Keratinocyte (primary cell): ENCODE measurements at regions not wholly inside any gene's neighbourhood (a gene's known extent, or its start where the extent isn't known, plus 50 kb on each side); places are given as distances from the start of the nearest gene placed in this dataset.

Source experiments
- DNase-seq: peaks from one replicate; pipeline ENCODE4 v3.0.0-alpha.2; 2011; ENCODE audit warnings: low read depth, missing footprints, low spot score
- FAIRE-seq: peaks from 2 replicates; lab custom pipeline; 2011; peaks lifted over from hg19 to GRCh38; lab: Jason Lieb, UNC
- H2AFZ ChIP-seq: 2 replicates; pipeline ENCODE4 v1.6.0; 2012; ENCODE audit warnings: low read length, control low read depth, inconsistent platforms; ENCODE audit not compliant: control insufficient read depth
- H3K27ac ChIP-seq: 2 replicates; pipeline ENCODE4 v1.5.1; 2011; ENCODE audit warnings: low read length; ENCODE audit not compliant: control insufficient read depth, insufficient read depth
- H3K27me3 ChIP-seq: 3 replicates; pipeline ENCODE4 v1.6.0; 2011; ENCODE audit warnings: low read length; ENCODE audit not compliant: control insufficient read depth, insufficient read depth; ENCODE audit errors: extremely low read depth
- H3K36me3 ChIP-seq, 2 experiments: 2 replicates in 1 of 2; 3 replicates in 1 of 2; pipeline ENCODE4 v1.5.1; 2011; ENCODE audit warnings: low read length in 2 of 2, mild to moderate bottlenecking in 1 of 2; ENCODE audit not compliant: control insufficient read depth in 2 of 2, insufficient read depth in 2 of 2; ENCODE audit errors: extremely low read depth in 1 of 2
- H3K4me1 ChIP-seq: 3 replicates; pipeline ENCODE4 v1.5.1; 2011; ENCODE audit warnings: low read length; ENCODE audit not compliant: control insufficient read depth, insufficient read depth; ENCODE audit errors: extremely low read depth
- H3K4me2 ChIP-seq: 3 replicates; pipeline ENCODE4 v1.6.0; 2011; ENCODE audit warnings: low read depth, low read length; ENCODE audit not compliant: control insufficient read depth, insufficient read depth; ENCODE audit errors: extremely low read depth
- H3K4me3 ChIP-seq, 3 experiments: fragments of 200-600 bp in 1 of 3; sonication (generic) in 1 of 3; 2 replicates in 2 of 3; 3 replicates in 1 of 3; pipeline ENCODE4 v1.5.1; 2011 to 2016; ENCODE audit warnings: low read length in 3 of 3, mild to moderate bottlenecking in 3 of 3, control low read depth in 2 of 3, inconsistent platforms in 1 of 3, low read depth in 1 of 3, mixed read lengths in 1 of 3, mixed run types in 1 of 3, moderate library complexity in 1 of 3; ENCODE audit not compliant: control insufficient read depth in 2 of 3, insufficient read depth in 2 of 3; ENCODE audit errors: extremely low read depth in 1 of 3
- H3K79me2 ChIP-seq: 2 replicates; pipeline ENCODE4 v1.6.0; 2012; ENCODE audit warnings: low read length; ENCODE audit not compliant: control insufficient read depth, insufficient read depth
- H3K9ac ChIP-seq: 3 replicates; pipeline ENCODE4 v1.6.0; 2011; ENCODE audit warnings: low read length; ENCODE audit not compliant: control insufficient read depth, insufficient read depth; ENCODE audit errors: extremely low read depth
- H3K9me1 ChIP-seq: 3 replicates; pipeline ENCODE4 v1.6.0; 2011; ENCODE audit warnings: low read length; ENCODE audit not compliant: control insufficient read depth, insufficient read depth; ENCODE audit errors: extremely low read depth
- H3K9me3 ChIP-seq: 2 replicates; pipeline ENCODE4 v1.5.1; 2012; ENCODE audit warnings: low read depth, low read length; ENCODE audit not compliant: control insufficient read depth
- H4K20me1 ChIP-seq: 3 replicates; pipeline ENCODE4 v1.6.0; 2011; ENCODE audit warnings: low read length; ENCODE audit not compliant: control insufficient read depth, insufficient read depth; ENCODE audit errors: extremely low read depth
- EZH2 ChIP-seq: IDR thresholded peaks from one replicate; pipeline ENCODE4 v1.6.1; 2012; ENCODE audit warnings: inconsistent platforms, mild to moderate bottlenecking, low read length, moderate library complexity
- dilution Hi-C: fragments of 300-500 bp; cut with MboI; formaldehyde crosslinking; loops from one replicate; pipeline ENCODE4 v1.7.0; 2020; ENCODE audit warnings: low sequenced_read_pairs; ENCODE audit not compliant: extremely low pct_ligation_motif_present
- TF ChIP-seq, protein P1 (sequence below), 3 experiments: IDR thresholded peaks in 1 of 3; conservative IDR thresholded peaks in 1 of 3; optimal IDR thresholded peaks in 1 of 3; 2 replicates in 2 of 3; 3 replicates in 1 of 3; pipeline versions ENCODE3 to v1.5.1; 2011; ENCODE audit warnings: low read length in 3 of 3, mild to moderate bottlenecking in 3 of 3, moderate library complexity in 2 of 3, control low read depth in 1 of 3, inconsistent platforms in 1 of 3; ENCODE audit not compliant: insufficient read depth in 2 of 3; ENCODE audit errors: extremely low read depth in 1 of 3

DNA sequence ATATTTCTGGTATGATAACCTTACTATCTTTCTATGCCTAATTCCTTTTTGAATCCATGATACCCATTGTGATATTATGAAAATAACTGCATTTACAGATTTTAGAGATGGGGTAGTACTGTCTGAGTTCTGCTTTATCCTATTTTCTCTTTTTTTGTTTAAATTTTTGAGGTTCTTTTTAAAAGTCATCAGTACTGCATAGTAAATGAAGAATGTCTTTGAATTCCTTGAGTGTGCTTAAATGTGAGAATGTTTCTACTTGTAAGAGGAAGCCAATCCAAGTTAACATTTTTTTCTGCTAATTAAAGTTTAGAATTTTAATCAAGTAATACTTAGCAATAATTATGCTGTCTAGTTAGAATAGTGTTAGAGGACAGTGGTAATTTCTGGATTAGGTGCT is 474.6 kb downstream of the PCNX1 start:
- no peak overlapping the region for H3K4me3 ChIP-seq
- no peak for DNase-seq
- H3K36me3 ChIP-seq, result peaks cover 0 to 4% of the 10 kb centered on the region in 2 experiments
- H4K20me1 ChIP-seq, result no peaks in the 10 kb centered on the region
- FAIRE-seq, result no peak
- TF ChIP-seq EZH2, result no peak
- TF ChIP-seq, protein P1, sequence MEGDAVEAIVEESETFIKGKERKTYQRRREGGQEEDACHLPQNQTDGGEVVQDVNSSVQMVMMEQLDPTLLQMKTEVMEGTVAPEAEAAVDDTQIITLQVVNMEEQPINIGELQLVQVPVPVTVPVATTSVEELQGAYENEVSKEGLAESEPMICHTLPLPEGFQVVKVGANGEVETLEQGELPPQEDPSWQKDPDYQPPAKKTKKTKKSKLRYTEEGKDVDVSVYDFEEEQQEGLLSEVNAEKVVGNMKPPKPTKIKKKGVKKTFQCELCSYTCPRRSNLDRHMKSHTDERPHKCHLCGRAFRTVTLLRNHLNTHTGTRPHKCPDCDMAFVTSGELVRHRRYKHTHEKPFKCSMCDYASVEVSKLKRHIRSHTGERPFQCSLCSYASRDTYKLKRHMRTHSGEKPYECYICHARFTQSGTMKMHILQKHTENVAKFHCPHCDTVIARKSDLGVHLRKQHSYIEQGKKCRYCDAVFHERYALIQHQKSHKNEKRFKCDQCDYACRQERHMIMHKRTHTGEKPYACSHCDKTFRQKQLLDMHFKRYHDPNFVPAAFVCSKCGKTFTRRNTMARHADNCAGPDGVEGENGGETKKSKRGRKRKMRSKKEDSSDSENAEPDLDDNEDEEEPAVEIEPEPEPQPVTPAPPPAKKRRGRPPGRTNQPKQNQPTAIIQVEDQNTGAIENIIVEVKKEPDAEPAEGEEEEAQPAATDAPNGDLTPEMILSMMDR (optimal IDR thresholded peaks at IDR 0.05 in 1 of 3, IDR thresholded peaks at IDR 0.05 in 1 of 3, conservative IDR thresholded peaks at IDR 0.05 in 1 of 3; ENCODE audit: extremely low read depth in 1 of 3, insufficient read depth in 2 of 3, low read length in 3 of 3), result no peak
- H3K9me1 ChIP-seq, result no peaks in the 10 kb centered on the region
- H3K79me2 ChIP-seq, result peaks cover 70% of the 10 kb centered on the region
- H3K9me3 ChIP-seq, result no peaks in the 10 kb centered on the region
- H3K27ac ChIP-seq, result no peak overlapping the region
- dilution Hi-C loops, result no loop called here
- H3K27me3 ChIP-seq, result no peaks in the 10 kb centered on the region
- H3K4me2 ChIP-seq, result no peak overlapping the region
- H3K4me1 ChIP-seq, result peaks cover 26% of the 10 kb centered on the region
- H3K9ac ChIP-seq, result no peak overlapping the region
- no peak overlapping the region for H2AFZ ChIP-seq

DNA sequence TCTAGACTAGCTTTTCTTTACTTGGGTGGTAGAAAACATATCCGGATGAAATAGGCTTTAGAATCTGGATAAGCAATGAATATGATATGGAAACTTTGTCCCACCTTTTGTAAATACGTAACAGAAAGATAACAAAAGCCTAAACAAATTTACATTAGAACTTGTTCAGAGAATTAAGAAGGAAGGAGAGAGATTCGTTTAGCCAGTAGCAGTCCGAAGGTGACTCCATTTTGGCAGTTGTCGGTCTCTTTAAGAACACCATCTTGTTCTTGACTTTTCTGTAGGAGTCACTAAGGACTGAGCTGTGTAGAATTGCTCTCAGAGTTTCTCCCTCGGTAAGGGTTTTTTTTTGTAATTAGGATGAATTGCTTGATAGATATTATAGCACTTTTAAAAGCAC is 475.1 kb downstream of the PCNX1 start:
- Histone ChIP-seq H3K9me1 (no peaks in the 10 kb centered on the region), H3K9me3 (no peaks in the 10 kb centered on the region)
- dilution Hi-C loops, result no loop called here

More for the DNA sequence above, 475.1 kb downstream of the PCNX1 start:
- Histone ChIP-seq H3K4me1 (peaks cover 26% of the 10 kb centered on the region), H3K36me3 (peaks cover 0 to 4% of the 10 kb centered on the region in 2 experiments), H3K79me2 (peaks cover 70% of the 10 kb centered on the region), H2AFZ (no peak overlapping the region), H3K27me3 (no peaks in the 10 kb centered on the region), H3K9ac (no peak overlapping the region), H3K4me3 (no peak overlapping the region), H3K4me2 (no peak overlapping the region), H4K20me1 (no peaks in the 10 kb centered on the region), H3K27ac (no peak overlapping the region)
- DNase-seq (no peak), FAIRE-seq (no peak)
- TF ChIP-seq EZH2, result no peak
- TF ChIP-seq, protein P1 (optimal IDR thresholded peaks at IDR 0.05 in 1 of 3, IDR thresholded peaks at IDR 0.05 in 1 of 3, conservative IDR thresholded peaks at IDR 0.05 in 1 of 3; ENCODE audit: extremely low read depth in 1 of 3, insufficient read depth in 2 of 3, low read length in 3 of 3), result no peak
